Mucosa of rectum (tissue), 2 donors: ENCODE measurements at regions not wholly inside any gene's neighbourhood (a gene's known extent, or its start where the extent isn't known, plus 50 kb on each side); places are given as distances from the start of the nearest gene placed in this dataset.

Source experiments
- H3K27ac ChIP-seq, 2 donors: one replicate each; pipeline ENCODE4 v1.7.0; 2013; ENCODE audit warnings: inconsistent platforms in 2 of 2, low read depth in 2 of 2, low read length in 2 of 2
- H3K27me3 ChIP-seq, 2 donors: one replicate each; pipeline ENCODE4 v1.7.0; 2013; ENCODE audit warnings: low read length in 2 of 2; ENCODE audit not compliant: control insufficient read depth in 2 of 2, insufficient read depth in 2 of 2
- H3K36me3 ChIP-seq, 2 donors: one replicate each; pipeline ENCODE4 v1.7.0; 2013; ENCODE audit warnings: low read length in 2 of 2; ENCODE audit not compliant: control insufficient read depth in 2 of 2, insufficient read depth in 2 of 2
- H3K4me1 ChIP-seq, 2 donors: one replicate each; pipeline ENCODE4 v1.7.0; 2013; ENCODE audit warnings: low read length in 2 of 2, mild to moderate bottlenecking in 1 of 2; ENCODE audit not compliant: control insufficient read depth in 2 of 2, insufficient read depth in 2 of 2
- H3K4me3 ChIP-seq, 2 donors: one replicate each; pipeline ENCODE4 v1.7.0; 2013; ENCODE audit warnings: low read length in 2 of 2
- H3K9ac ChIP-seq, 2 donors: one replicate each; pipeline ENCODE4 v1.7.0; 2013; ENCODE audit warnings: low read length in 2 of 2, low read depth in 1 of 2, mild to moderate bottlenecking in 1 of 2
- H3K9me3 ChIP-seq, 2 donors: one replicate each; pipeline ENCODE4 v1.7.0; 2013; ENCODE audit warnings: low read length in 2 of 2; ENCODE audit not compliant: control insufficient read depth in 2 of 2
- donor health status: healthy.
- donor health status: Normal muscosa, but diverticular disease.

- Histone ChIP-seq H3K4me1 (no peaks in the 10 kb centered on the region), H3K36me3 (no peaks in the 10 kb centered on the region), H3K9me3 (peaks cover 0 to 5% of the 10 kb centered on the region in 2 donors), H3K27ac (no peak overlapping the region), H3K9ac (no peak overlapping the region), H3K4me3 (no peak overlapping the region), H3K27me3 (no peaks in the 10 kb centered on the region)
Observed at GRCh38 chr6:164148788-164149187, 734.3 kb downstream of the QKI start.

- Histone ChIP-seq H3K27me3 (no peaks in the 10 kb centered on the region), H3K27ac (no peak overlapping the region), H3K9ac (no peak overlapping the region), H3K4me1 (no peaks in the 10 kb centered on the region), H3K4me3 (no peak overlapping the region), H3K36me3 (no peaks in the 10 kb centered on the region), H3K9me3 (peaks cover 0 to 5% of the 10 kb centered on the region in 2 donors)
Observed at GRCh38 chr6:164144316-164144715, 729.8 kb downstream of the QKI start.

- H3K36me3 ChIP-seq: no peaks in the 10 kb centered on the region
- H3K4me1 ChIP-seq: no peaks in the 10 kb centered on the region
- H3K9ac ChIP-seq: no peak overlapping the region
- no peak overlapping the region for H3K4me3 ChIP-seq
- no peaks in the 10 kb centered on the region for H3K9me3 ChIP-seq
- no peaks in the 10 kb centered on the region for H3K27me3 ChIP-seq
- no peak overlapping the region for H3K27ac ChIP-seq
Observed at GRCh38 chr6:164142322-164142721, 727.8 kb downstream of the QKI start.

- no peak overlapping the region for H3K27ac ChIP-seq
- no peaks in the 10 kb centered on the region for H3K36me3 ChIP-seq
- H3K4me3 ChIP-seq: no peak overlapping the region
- no peaks in the 10 kb centered on the region for H3K4me1 ChIP-seq
- H3K9ac ChIP-seq: no peak overlapping the region
- no peaks in the 10 kb centered on the region for H3K27me3 ChIP-seq
- H3K9me3 ChIP-seq: no peaks in the 10 kb centered on the region
Observed at GRCh38 chr6:164135511-164136132, 721.1 kb downstream of the QKI start.

GRCh38 chr6:164133095-164133494, 718.6 kb downstream of the QKI start:
- no peaks in the 10 kb centered on the region for H3K27me3 ChIP-seq

GRCh38 chr6:164130585-164130984, 716.1 kb downstream of the QKI start:
- Histone ChIP-seq H3K9ac (no peak overlapping the region), H3K9me3 (peaks cover 0 to 2% of the 10 kb centered on the region in 2 donors), H3K36me3 (no peaks in the 10 kb centered on the region), H3K27me3 (no peaks in the 10 kb centered on the region), H3K4me1 (no peaks in the 10 kb centered on the region), H3K27ac (no peak overlapping the region), H3K4me3 (no peak overlapping the region)

More at GRCh38 chr6:164133095-164133494, 718.6 kb downstream of the QKI start:
- Histone ChIP-seq H3K36me3 (no peaks in the 10 kb centered on the region), H3K4me3 (no peak overlapping the region), H3K9me3 (peaks cover 0 to 2% of the 10 kb centered on the region in 2 donors), H3K4me1 (no peaks in the 10 kb centered on the region), H3K9ac (no peak overlapping the region), H3K27ac (no peak overlapping the region)

- H3K4me1 ChIP-seq: no peaks in the 10 kb centered on the region
- no peaks in the 10 kb centered on the region for H3K27me3 ChIP-seq
- no peak overlapping the region for H3K4me3 ChIP-seq
- peaks cover 0 to 2% of the 10 kb centered on the region in 2 donors for H3K9me3 ChIP-seq
- no peak overlapping the region for H3K27ac ChIP-seq
- no peak overlapping the region for H3K9ac ChIP-seq
- H3K36me3 ChIP-seq: no peaks in the 10 kb centered on the region
Observed at GRCh38 chr6:164130151-164130550, 715.6 kb downstream of the QKI start.

- Histone ChIP-seq H3K4me3 (no peak overlapping the region), H3K36me3 (no peaks in the 10 kb centered on the region), H3K9me3 (peaks cover 0 to 2% of the 10 kb centered on the region in 2 donors), H3K9ac (no peak overlapping the region), H3K27me3 (no peaks in the 10 kb centered on the region), H3K4me1 (no peaks in the 10 kb centered on the region), H3K27ac (no peak overlapping the region)
Observed at GRCh38 chr6:164129218-164129617, 714.7 kb downstream of the QKI start.

GRCh38 chr6:164128101-164128500, 713.6 kb downstream of the QKI start:
- no peak overlapping the region for H3K9ac ChIP-seq
- H3K9me3 ChIP-seq: peaks cover 0 to 2% of the 10 kb centered on the region in 2 donors
- no peaks in the 10 kb centered on the region for H3K27me3 ChIP-seq
- no peak overlapping the region for H3K4me3 ChIP-seq
- no peaks in the 10 kb centered on the region for H3K36me3 ChIP-seq
- no peak overlapping the region for H3K27ac ChIP-seq
- no peaks in the 10 kb centered on the region for H3K4me1 ChIP-seq

- Histone ChIP-seq H3K27ac (no peak overlapping the region), H3K36me3 (no peaks in the 10 kb centered on the region), H3K4me3 (no peak overlapping the region), H3K9ac (no peak overlapping the region), H3K9me3 (peaks cover 0 to 2% of the 10 kb centered on the region in 2 donors), H3K27me3 (no peaks in the 10 kb centered on the region), H3K4me1 (no peaks in the 10 kb centered on the region)
Observed at GRCh38 chr6:164124986-164125385, 710.5 kb downstream of the QKI start.
